ENCODE measurements at regions not wholly inside any gene's neighbourhood (a gene's known extent, or its start where the extent isn't known, plus 50 kb on each side); places are given as distances from the start of the nearest gene placed in this dataset.

DNA sequence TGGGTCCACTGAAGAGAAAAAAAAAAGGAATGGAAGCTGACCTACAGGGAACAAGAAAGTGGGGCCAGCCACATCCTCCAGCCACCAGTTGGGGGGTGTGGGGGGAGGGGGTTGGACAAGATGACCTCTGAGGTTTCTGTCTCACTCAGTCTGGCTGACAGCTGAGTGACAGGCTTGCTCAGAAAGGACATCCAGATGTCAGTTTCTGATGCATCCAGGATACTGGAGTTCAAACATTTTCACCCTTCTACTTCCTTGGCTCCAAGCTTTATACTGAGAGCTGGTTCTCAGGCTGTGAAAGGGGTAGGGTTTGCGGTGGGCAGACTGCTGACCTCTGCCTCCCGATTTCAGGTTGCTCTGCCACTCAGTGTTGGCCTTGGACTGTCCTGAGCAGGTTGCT lies 2178.3 kb downstream of the TP53TG3F start (continued):
- no peak for TF ChIP-seq PBX2 (CRISPR knock-in tag; IDR thresholded peaks at IDR 0.05; ENCODE audit: low read depth)
- TF ChIP-seq PBX2 (tag; conservative IDR thresholded peaks at IDR 0.05; ENCODE audit: low read depth) = no peak
- no peak for TF ChIP-seq SMC3 (conservative IDR thresholded peaks at IDR 0.05; ENCODE audit: insufficient read depth, low read depth, low read length)
- TF ChIP-seq, protein P1, sequence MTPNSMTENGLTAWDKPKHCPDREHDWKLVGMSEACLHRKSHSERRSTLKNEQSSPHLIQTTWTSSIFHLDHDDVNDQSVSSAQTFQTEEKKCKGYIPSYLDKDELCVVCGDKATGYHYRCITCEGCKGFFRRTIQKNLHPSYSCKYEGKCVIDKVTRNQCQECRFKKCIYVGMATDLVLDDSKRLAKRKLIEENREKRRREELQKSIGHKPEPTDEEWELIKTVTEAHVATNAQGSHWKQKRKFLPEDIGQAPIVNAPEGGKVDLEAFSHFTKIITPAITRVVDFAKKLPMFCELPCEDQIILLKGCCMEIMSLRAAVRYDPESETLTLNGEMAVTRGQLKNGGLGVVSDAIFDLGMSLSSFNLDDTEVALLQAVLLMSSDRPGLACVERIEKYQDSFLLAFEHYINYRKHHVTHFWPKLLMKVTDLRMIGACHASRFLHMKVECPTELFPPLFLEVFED (CRISPR knock-in tag; conservative IDR thresholded peaks at IDR 0.05) = no peak
- TF ChIP-seq ZNF407 (IDR thresholded peaks at IDR 0.05; ENCODE audit: low read depth) = no peak
- no peak for TF ChIP-seq ZNF778 (CRISPR knock-in tag; IDR thresholded peaks at IDR 0.05)
- no peak for TF ChIP-seq SAFB2 (IDR thresholded peaks at IDR 0.05; ENCODE audit: borderline replicate concordance, low read depth, low read length, severe bottlenecking)
- TF ChIP-seq ZNF436 (CRISPR knock-in tag; IDR thresholded peaks at IDR 0.05) = no peak

All from K562 (cell line).